Breast epithelium (tissue), 3 donors: ENCODE measurements at regions not wholly inside any gene's neighbourhood (a gene's known extent, or its start where the extent isn't known, plus 50 kb on each side); places are given as distances from the start of the nearest gene placed in this dataset.

Experiments
- CTCF ChIP-seq, 3 donors: fragments of 450-650 bp; IDR thresholded peaks; one replicate each; pipeline ENCODE4 v1.5.1; 2016 to 2017; ENCODE audit warnings: antibody characterized with exemption in 3 of 3, mild to moderate bottlenecking in 3 of 3, moderate library complexity in 3 of 3
- POLR2A ChIP-seq: fragments of 450-650 bp; IDR thresholded peaks from one replicate; pipeline ENCODE4 v1.6.1; 2016; ENCODE audit warnings: antibody characterized with exemption, mild to moderate bottlenecking, moderate library complexity

GRCh38 chr4:43651991-43652390 is 759.5 kb downstream of the GRXCR1 start:
- TF ChIP-seq CTCF (IDR thresholded peaks at IDR 0.05) (no peak), POLR2A (no peak)
